ENCODE measurements at regions not wholly inside any gene's neighbourhood (a gene's known extent, or its start where the extent isn't known, plus 50 kb on each side); places are given as distances from the start of the nearest gene placed in this dataset.

DNA sequence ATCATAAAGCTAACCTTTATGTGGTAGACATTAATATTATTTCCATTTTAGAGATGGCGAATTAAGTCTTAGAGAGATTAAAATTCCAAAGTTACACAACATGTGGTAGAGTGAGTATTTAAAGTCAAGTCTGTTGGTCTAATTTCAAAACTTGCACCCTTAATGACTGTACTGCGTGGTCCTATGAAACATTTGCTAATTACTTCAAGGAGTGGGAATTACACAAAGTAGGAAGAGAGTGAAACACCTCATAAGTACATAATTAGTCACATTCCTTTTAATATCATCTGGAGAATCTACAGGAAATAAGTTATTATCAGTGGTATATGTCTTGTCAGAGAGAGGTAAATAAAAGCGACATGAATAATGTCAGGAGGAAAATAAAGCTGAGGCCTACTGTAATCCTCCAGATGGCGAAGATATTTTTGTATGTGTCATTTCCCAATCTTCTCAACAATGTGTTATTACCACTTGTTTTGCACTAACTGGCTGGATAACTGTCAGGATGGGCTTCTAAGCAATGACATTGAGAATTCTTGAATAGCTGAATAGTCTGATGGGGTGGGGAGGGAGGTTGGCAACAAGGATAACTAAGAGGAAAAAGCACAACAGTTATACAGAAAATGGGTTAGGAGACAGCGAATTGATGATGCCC lies 95.5 kb downstream of the TNFSF18 start:
- peak; percentile 39 for ATAC-seq

DNA sequence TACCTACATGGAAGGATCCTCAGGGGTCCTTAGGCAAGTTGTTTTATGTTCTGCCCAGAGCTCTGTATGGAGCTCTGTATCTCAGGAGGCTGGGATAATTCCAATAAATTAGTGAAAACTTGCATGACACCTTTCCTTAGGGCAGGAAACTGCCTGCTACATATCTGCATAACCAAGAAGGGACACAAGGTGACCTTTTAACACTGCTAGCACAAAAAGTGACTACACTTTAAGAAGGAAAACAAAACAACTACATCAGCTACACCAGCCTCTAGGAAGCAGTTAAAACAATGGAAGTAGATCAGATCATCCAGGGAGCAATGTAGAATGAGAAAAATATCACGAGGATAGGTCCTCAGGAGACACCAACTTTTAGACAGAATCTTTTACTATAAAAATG lies 93.9 kb downstream of the TNFSF18 start:
- ATAC-seq: no peak

- ATAC-seq: no peak
Observed at GRCh38 chr1:172957491-172957890, 93.2 kb downstream of the TNFSF18 start.

DNA sequence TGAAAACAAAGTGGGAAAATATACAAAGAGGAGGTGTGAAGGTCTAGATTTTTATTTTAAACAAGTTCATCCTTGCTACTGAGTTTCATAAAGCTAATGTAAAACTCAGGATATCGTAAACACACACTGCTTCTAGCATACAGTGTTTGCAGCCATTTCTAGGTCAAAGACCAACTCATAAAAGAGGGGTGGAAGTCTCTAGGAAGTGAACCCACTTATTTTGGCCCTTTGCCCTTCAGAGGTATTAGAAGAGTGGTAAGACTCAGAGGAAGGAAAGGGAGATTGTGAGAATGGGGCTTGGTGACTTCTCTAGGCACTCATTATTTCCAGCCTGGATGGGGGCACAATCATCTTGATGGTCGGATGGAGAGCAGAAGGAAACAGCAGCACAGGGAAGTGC lies 91.2 kb downstream of the TNFSF18 start:
- ATAC-seq: no peak

DNA sequence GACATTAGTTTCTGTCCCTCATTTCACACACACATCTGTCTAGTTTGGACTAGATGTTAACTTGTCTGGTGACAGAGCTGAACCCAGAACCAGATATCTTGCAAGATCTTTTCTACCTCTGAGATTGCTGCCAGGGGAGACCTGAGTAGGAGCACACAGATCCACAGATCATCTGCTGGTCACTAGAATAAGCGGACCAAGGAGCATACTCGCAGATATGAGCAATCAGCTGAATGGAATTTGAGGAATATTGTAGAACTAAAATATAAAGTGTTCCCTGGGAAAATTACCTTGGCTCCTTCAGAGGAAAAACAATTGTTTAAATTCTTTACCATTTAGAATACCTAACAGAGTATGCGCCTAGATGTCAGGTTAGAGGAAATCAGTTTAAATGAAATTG lies 90.7 kb downstream of the TNFSF18 start:
- no peak for ATAC-seq

DNA sequence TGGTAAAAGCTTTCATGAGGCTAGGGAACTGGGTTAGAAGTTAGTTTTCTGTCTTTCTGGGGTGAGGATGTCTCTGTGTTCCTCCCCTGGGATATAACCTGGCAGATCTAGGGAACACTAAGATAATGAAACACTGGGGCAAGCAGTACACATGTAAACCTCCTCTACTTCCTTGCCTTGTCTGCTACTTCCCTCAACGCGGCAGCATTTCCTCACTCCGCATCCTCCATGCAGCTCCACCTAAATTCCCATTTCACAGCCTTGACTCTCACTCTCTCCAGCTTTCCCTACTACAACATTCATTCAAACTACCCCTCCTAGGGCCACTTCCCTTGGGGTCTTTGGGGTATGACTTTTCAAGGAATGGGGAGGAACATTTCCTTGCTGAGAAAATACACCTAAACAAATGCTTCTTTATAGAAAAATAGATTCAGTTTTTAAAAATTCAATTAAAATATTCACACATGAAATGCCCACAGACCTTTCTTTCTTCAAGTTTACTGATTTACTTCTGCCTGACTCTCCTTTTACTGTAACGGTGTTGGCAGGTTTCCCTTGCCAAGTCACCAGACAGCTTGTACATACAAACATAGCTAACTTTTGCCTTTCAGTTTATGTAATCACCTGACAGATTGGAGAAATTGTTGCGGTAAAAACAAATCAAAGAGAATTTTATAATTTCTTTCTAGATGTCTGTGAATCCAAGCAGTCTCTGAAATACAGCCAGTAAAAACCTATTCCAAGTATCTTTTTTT lies 90.1 kb downstream of the TNFSF18 start:
- no peak for ATAC-seq

- no peak for ATAC-seq
Observed at GRCh38 chr1:172964864-172965263, 85.9 kb downstream of the TNFSF18 start.

GRCh38 chr1:172966844-172967540 lies 83.7 kb downstream of the TNFSF18 start:
- ATAC-seq: peak; percentile 34

- no peak for ATAC-seq
Observed at GRCh38 chr1:172967936-172968335, 82.8 kb downstream of the TNFSF18 start.

DNA sequence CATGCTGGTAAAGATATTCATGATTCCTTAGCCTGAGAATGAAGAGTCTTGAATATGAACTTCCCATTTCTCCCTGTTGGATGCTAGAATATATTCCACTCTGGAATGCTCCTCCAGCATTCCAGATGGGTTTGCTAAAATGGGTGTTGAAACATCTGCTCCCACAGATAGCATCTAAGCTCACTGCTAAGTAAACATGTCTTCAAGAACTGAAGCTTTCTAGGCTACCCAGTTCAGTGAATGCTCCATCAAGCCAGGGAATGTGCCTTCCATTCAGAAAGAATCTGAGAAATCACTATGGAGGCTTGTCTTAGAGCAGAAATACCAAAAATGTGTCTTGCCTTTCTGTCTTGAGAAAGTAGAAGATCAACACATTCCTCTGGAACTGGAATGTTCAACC lies 81.1 kb downstream of the TNFSF18 start:
- no peak for ATAC-seq

DNA sequence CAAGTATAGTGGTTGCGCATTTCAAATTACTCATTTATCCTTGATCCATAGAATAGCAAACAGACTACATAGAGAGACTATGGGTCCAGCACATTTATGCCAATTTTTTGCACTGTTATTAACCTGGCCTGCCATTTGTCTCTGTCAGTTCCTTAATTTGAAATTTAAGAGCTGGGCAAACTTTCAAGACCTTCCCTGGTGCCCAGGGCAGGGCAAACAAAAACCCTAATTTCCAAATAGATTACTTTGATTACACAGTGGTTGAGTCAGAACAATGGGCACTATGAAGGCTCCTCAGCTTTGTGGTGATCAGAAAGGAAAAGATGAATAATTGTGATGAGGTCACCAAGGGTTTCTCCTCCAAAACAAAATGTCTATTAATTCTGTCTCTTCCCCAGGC lies 80.6 kb downstream of the TNFSF18 start:
- ATAC-seq: peak; percentile 84

DNA sequence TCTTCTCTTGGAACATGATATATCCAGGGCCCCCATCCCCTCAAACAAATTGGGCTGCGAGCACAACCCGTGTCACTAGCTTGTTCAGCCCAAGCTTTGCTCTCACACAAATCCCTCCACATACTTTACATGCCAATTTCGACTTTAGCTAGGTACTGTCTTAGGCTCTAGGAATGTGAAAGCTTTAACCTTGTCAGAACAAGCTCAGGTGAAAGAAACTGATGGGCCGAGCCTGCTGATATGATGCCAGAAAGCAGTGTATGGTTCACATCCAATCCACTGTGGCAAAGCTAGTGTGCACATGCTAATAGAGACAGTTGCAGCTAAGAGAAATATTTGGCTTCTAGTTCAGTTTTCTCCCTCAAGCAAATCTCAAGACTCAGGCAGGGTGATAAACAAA lies 79.5 kb downstream of the TNFSF18 start:
- peak; percentile 89 for ATAC-seq

GRCh38 chr1:172972258-172972657 lies 78.5 kb downstream of the TNFSF18 start:
- no peak for ATAC-seq

GRCh38 chr1:172973424-172973823 lies 77.3 kb downstream of the TNFSF18 start:
- ATAC-seq: peak; percentile 51

DNA sequence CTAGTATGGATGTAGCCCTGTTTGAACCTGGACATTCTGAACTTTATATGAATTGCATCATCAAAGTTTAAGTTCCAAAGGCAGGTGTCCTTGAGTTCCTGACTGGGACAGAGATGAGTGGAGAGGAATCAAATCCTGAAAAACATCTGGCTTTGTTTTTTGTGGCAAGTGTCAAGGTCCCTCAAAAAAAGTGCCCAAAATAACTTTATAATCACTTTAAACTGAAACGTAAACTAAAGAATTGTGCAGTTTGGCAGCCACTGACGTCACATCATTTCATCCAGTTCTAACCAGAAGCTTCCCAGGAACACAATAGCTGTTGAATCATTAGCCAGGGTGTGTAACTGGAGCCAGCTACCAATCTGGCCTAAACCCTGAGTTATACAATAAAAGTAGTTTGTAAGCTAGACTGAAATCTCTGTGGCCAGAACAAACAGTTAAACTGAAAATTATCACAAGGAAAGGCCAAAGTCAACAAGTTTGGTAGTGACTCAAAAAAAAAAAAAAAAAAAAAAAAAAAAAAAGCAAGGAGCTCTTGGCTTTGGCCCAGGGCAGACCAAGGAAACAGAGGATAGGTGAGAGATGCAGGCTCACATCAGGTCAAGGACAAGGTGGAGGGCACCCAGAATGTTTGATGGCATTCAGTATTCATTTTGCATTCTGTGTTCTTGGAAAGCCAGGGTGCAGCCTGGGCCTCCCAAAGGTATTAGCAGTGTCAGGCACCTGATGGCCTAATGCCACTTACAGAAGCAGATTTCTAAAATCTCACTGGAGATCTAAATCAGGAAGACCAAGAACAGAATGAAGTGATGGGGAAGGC lies 74.3 kb downstream of the TNFSF18 start:
- peak; percentile 89 for ATAC-seq

DNA sequence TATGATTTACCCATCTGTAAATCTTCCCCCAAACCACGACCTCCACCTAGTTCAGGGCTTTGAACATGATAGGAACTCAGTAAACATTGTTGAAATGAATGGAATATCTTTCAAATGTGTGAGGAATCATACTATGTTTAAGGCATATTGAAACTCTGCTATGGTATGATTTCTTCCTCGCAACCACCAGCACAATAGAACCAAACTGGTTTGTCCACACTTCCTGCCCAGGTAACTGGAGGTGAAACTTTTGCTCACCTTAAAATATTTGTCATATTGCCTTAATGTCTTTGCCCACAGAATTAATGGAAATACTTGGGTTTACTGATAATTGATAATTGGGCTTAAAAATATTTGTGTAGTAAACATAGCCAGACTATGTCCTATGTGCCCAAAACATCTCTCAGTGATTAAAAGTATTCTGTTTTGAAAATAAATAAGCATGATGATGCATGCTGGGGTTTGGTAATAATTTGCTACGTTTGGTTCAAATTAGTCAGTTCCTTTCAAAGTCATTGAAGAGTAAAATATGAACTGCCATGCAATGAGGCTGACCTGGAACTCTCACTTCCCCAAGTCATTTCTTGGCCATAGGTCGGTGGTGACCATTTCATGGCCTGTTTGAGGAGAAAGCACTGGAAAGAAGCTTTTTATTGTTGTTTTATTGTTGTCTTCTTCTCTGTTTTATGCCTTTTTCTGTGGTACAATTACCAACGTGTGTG lies 73.3 kb downstream of the TNFSF18 start:
- peak; percentile 73 for ATAC-seq

DNA sequence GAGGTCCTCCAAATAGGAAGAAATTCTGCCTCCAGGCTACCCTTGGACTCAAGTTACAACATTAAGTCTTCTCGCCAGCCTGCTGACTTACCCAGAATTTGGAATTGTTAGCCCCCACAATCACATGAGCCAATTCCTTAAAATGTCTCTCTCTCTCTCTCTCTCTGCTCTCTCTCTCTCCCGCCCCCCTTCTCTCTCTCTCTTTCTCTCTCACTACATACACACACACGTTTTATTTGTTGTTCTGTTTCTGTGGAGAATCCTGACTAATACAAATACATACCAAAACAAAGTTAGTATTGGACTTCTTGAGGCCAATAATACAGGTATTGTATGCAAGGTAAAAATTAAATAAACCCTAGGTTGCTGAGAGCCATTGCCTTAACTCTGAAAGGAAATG lies 72.1 kb downstream of the TNFSF18 start:
- ATAC-seq: no peak

GRCh38 chr1:172979828-172980227 lies 70.9 kb downstream of the TNFSF18 start:
- no peak for ATAC-seq

DNA sequence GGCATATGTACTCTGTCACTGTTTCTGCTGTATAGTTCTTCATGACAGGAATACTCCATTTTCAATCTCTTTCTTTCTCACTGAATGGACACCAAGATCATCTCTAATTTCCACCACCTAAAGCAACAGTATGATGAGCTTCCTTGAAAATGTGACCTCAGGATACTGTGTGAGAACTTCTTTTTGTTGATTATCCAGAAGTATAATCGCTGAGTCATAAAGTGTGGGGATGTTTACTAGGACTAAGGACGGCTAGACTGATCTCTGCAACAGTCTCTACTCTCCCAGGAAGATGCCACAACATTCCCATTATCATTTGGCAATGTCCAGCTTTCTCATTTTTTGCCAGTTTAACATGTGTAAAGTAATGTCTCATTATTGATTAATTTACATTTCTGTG lies 70.3 kb downstream of the TNFSF18 start:
- ATAC-seq: no peak

- ATAC-seq: no peak
Observed at GRCh38 chr1:172980971-172981370, 69.8 kb downstream of the TNFSF18 start.
